ENCODE measurements at regions not wholly inside any gene's neighbourhood (a gene's known extent, or its start where the extent isn't known, plus 50 kb on each side); places are given as distances from the start of the nearest gene placed in this dataset.

DNA sequence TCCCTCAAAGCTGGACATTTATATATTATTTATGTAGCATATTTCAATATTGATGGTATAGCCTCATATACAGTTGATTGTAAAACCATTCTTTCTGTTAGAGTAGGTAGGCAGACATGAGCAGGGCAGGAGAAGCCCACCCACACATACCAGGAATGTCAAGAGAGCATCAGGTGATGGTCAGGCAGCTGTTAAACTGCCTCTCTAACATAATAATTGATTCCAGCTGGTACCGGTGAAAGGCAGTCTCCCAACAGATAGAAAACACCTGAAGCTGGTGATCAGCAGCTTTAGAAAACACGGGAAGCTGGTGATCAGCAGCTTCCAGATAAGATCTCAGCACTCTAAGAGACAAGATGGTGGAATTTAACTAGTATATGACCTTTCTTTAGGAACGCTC lies 132.9 kb downstream of the SLITRK6 start:
- no peak for TF ChIP-seq CTCF (IDR thresholded peaks at IDR 0.05; ENCODE audit: low read depth, low read length)
- TF ChIP-seq EZH2phosphoT487 (IDR thresholded peaks at IDR 0.05; ENCODE audit: low read depth): no peak
